ENCODE measurements at regions not wholly inside any gene's neighbourhood (a gene's known extent, or its start where the extent isn't known, plus 50 kb on each side); places are given as distances from the start of the nearest gene placed in this dataset.

- TF ChIP-seq CTCF (IDR thresholded peaks at IDR 0.05) (no peak), POLR2A (IDR thresholded peaks at IDR 0.05) (no peak)
- H3K4me3 ChIP-seq = no peak overlapping the region
- 62 to 82% (median 71%) methylated on average over 3 of the region's 3 CpGs for WGBS, 4 donors
- H3K36me3 ChIP-seq (replicated peaks in 1 of 2) = no peaks in the 10 kb centered on the region
- intact Hi-C loops (cut with DNase I) = no loop called here
- H3K27ac ChIP-seq = no peak overlapping the region
- DNase-seq = no peak
- H3K27me3 ChIP-seq = no peaks in the 10 kb centered on the region
- H3K4me1 ChIP-seq (replicated peaks in 1 of 2) = no peaks in the 10 kb centered on the region
- H3K9me3 ChIP-seq (replicated peaks in 1 of 3) = no peaks in the 10 kb centered on the region
Observed at GRCh38 chr6:21523652-21524051, 69.9 kb upstream of the SOX4 start.

- H3K4me3 ChIP-seq = no peak overlapping the region
- no peak overlapping the region for H3K27ac ChIP-seq
- intact Hi-C loops (cut with DNase I) = no loop called here
- no peaks in the 10 kb centered on the region for H3K27me3 ChIP-seq
- WGBS, 4 donors = 64 to 73% (median 68%) methylated on average over 4 of the region's 4 CpGs
- TF ChIP-seq POLR2A (IDR thresholded peaks at IDR 0.05) (no peak), CTCF (IDR thresholded peaks at IDR 0.05) (no peak)
- no peak for DNase-seq
- no peaks in the 10 kb centered on the region for H3K36me3 ChIP-seq (replicated peaks in 1 of 2)
- no peaks in the 10 kb centered on the region for H3K4me1 ChIP-seq (replicated peaks in 1 of 2)
- no peaks in the 10 kb centered on the region for H3K9me3 ChIP-seq (replicated peaks in 1 of 3)
Observed at GRCh38 chr6:21524201-21524600, 69.3 kb upstream of the SOX4 start.

DNA sequence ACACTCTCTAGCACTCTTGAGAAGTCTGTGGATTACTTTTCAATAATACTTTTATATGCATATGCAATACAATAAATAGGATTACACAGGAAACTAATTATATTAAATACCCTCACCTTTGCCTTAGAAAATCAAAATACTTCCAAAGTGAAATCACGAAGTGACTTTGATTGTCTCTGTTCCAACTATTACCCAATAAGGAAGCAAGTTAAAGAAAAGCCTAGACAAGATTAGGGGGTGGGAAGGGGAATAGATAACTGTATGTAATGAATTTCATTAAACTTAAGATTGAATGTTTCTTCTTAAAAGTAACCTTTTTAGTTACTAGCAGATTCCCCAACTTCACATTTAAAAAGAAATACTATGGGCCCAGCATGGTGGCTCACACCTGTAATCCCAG lies 66.6 kb upstream of the SOX4 start:
- WGBS, 4 donors = 0 to 35% (median 0%) methylated on average over 1 of the region's 1 CpG
- no peak overlapping the region for H3K27ac ChIP-seq
- H3K4me3 ChIP-seq = no peak overlapping the region
- intact Hi-C loops (cut with DNase I) = no loop called here
- no peaks in the 10 kb centered on the region for H3K27me3 ChIP-seq
- DNase-seq = no peak
- TF ChIP-seq CTCF (IDR thresholded peaks at IDR 0.05) (no peak), POLR2A (IDR thresholded peaks at IDR 0.05) (no peak)
- no peaks in the 10 kb centered on the region for H3K4me1 ChIP-seq (replicated peaks in 1 of 2)
- no peaks in the 10 kb centered on the region for H3K9me3 ChIP-seq (replicated peaks in 1 of 3)
- H3K36me3 ChIP-seq (replicated peaks in 1 of 2) = no peaks in the 10 kb centered on the region

DNA sequence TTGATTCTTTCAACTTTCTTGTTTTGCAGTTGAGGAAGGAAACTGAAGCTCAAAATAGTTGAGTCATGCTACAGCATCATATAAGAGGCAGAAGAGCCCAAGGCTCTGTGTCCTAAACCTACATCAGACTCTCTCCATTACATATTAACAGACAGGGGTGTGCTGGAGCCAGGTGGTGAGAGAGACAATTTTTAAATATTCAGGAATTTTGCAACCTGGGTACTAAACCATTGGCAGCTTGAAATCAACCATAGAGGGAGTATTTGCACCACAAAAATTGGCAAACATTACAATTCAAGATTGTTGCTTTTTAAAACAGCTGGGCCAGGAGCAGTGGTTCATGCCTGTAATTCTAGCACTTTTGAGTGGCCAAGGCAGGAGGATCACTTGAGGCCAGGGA lies 65.8 kb upstream of the SOX4 start:
- intact Hi-C loops (cut with DNase I) = no loop called here
- H3K36me3 ChIP-seq (replicated peaks in 1 of 2) = no peaks in the 10 kb centered on the region

More for the DNA sequence above, 65.8 kb upstream of the SOX4 start:
- no peaks in the 10 kb centered on the region for H3K9me3 ChIP-seq (replicated peaks in 1 of 3)
- H3K4me1 ChIP-seq (replicated peaks in 1 of 2) = no peaks in the 10 kb centered on the region
- H3K27ac ChIP-seq = no peak overlapping the region
- H3K4me3 ChIP-seq = no peak overlapping the region
- H3K27me3 ChIP-seq = no peaks in the 10 kb centered on the region
- no peak for DNase-seq
- TF ChIP-seq POLR2A (IDR thresholded peaks at IDR 0.05) (no peak), CTCF (IDR thresholded peaks at IDR 0.05) (no peak)

Measured in adrenal gland (tissue), 9 donors.